Right renal cortex interstitium (tissue), 3 donors: ENCODE measurements at regions not wholly inside any gene's neighbourhood (a gene's known extent, or its start where the extent isn't known, plus 50 kb on each side); places are given as distances from the start of the nearest gene placed in this dataset.
"Not testable (repeated sequence)": the region's sequence is repeated elsewhere in the genome, so short reads cannot be mapped to it uniquely, and the experiment has no call there.

Experiments
- DNase-seq, 3 donors: peaks; one replicate each; pipeline ENCODE4 v3.0.0-alpha.2; 2013; ENCODE audit warnings: low read depth in 3 of 3, low spot score in 2 of 3

GRCh38 chr4:147219145-147219544 is 261.8 kb upstream of the EDNRA start:
- DNase-seq = no peak

GRCh38 chr4:147220833-147221232 is 260.1 kb upstream of the EDNRA start:
- DNase-seq = no peak

- DNase-seq = no peak
These were observed 258.0 kb upstream of the EDNRA start for GRCh38 chr4:147222906-147223305.

- no peak for DNase-seq
These were observed 257.3 kb upstream of the EDNRA start for GRCh38 chr4:147223576-147223975.

GRCh38 chr4:147236806-147237205 is 244.1 kb upstream of the EDNRA start:
- no peak for DNase-seq

- DNase-seq = no peak
These were observed 236.1 kb upstream of the EDNRA start for GRCh38 chr4:147244786-147245185.

GRCh38 chr4:147246096-147246495 is 234.8 kb upstream of the EDNRA start:
- no peak for DNase-seq

- DNase-seq = not testable (repeated sequence)
These were observed 234.4 kb upstream of the EDNRA start for GRCh38 chr4:147246528-147246927.

GRCh38 chr4:147247579-147247978 is 233.3 kb upstream of the EDNRA start:
- no peak for DNase-seq

GRCh38 chr4:147250062-147250461 is 230.8 kb upstream of the EDNRA start:
- no peak for DNase-seq

GRCh38 chr4:147255268-147255667 is 225.6 kb upstream of the EDNRA start:
- DNase-seq = not testable (repeated sequence)

- not testable (repeated sequence) for DNase-seq
These were observed 221.6 kb upstream of the EDNRA start for GRCh38 chr4:147259271-147259670.

GRCh38 chr4:147284256-147284835 is 196.6 kb upstream of the EDNRA start:
- peak in 1 of 3 donors; percentile 15 for DNase-seq

- DNase-seq = no peak
These were observed 196.0 kb upstream of the EDNRA start for GRCh38 chr4:147284935-147285334.

- DNase-seq = no peak
These were observed 195.1 kb upstream of the EDNRA start for GRCh38 chr4:147285751-147286150.

GRCh38 chr4:147286846-147287587 is 193.9 kb upstream of the EDNRA start:
- DNase-seq = no peak

- no peak for DNase-seq
These were observed 193.4 kb upstream of the EDNRA start for GRCh38 chr4:147287588-147287890.

- no peak for DNase-seq
These were observed 192.4 kb upstream of the EDNRA start for GRCh38 chr4:147288512-147288911.

- DNase-seq = no peak
These were observed 191.7 kb upstream of the EDNRA start for GRCh38 chr4:147289181-147289580.

GRCh38 chr4:147292604-147293313 is 188.1 kb upstream of the EDNRA start:
- DNase-seq = not testable (repeated sequence)

GRCh38 chr4:147293314-147293677 is 187.6 kb upstream of the EDNRA start:
- not testable (repeated sequence) for DNase-seq

GRCh38 chr4:147299205-147299604 is 181.7 kb upstream of the EDNRA start:
- DNase-seq = no peak
